H9 (cell line): ENCODE measurements at regions not wholly inside any gene's neighbourhood (a gene's known extent, or its start where the extent isn't known, plus 50 kb on each side); places are given as distances from the start of the nearest gene placed in this dataset.

Experiments used
- DNase-seq: peaks from one replicate; pipeline ENCODE4 v3.0.0-alpha.2; 2017
- H2AFZ ChIP-seq: one replicate; pipeline ENCODE4 v1.6.1; 2013; ENCODE audit warnings: mild to moderate bottlenecking, low read length, control low read depth, moderate library complexity
- H2AK5ac ChIP-seq: 2 replicates; pipeline ENCODE4 v1.6.1; 2013; ENCODE audit warnings: low read length, control low read depth, mixed read lengths; ENCODE audit not compliant: insufficient read length
- H2BK120ac ChIP-seq: one replicate; pipeline ENCODE4 v1.6.1; 2013; ENCODE audit warnings: low read depth, mild to moderate bottlenecking, low read length, control low read depth, inconsistent platforms; ENCODE audit not compliant: poor library complexity, severe bottlenecking
- H2BK12ac ChIP-seq: 2 replicates; pipeline ENCODE4 v1.6.1; 2013; ENCODE audit warnings: low read length, control low read depth, mixed read lengths, low read depth; ENCODE audit not compliant: insufficient read length
- H2BK15ac ChIP-seq: 2 replicates; pipeline ENCODE4 v1.6.1; 2013; ENCODE audit warnings: low read depth, low read length, control low read depth
- H2BK20ac ChIP-seq: one replicate; pipeline ENCODE4 v1.6.1; 2013; ENCODE audit warnings: low read depth, mild to moderate bottlenecking, low read length, control low read depth, inconsistent platforms; ENCODE audit not compliant: poor library complexity, severe bottlenecking
- H2BK5ac ChIP-seq: 2 replicates; pipeline ENCODE4 v1.6.1; 2013; ENCODE audit warnings: low read length, control low read depth, mixed read lengths; ENCODE audit not compliant: insufficient read length
- H3K14ac ChIP-seq: 2 replicates; pipeline ENCODE4 v1.6.1; 2013; ENCODE audit warnings: low read length, control low read depth; ENCODE audit not compliant: insufficient read depth
- H3K18ac ChIP-seq: 2 replicates; pipeline ENCODE4 v1.6.1; 2013; ENCODE audit warnings: low read depth, mild to moderate bottlenecking, mixed read lengths, low read length, control low read depth; ENCODE audit not compliant: insufficient read length
- H3K23ac ChIP-seq: 2 replicates; pipeline ENCODE4 v1.6.1; 2013; ENCODE audit warnings: low read length, control low read depth, mixed read lengths, low read depth; ENCODE audit not compliant: insufficient read length
- H3K23me2 ChIP-seq: 2 replicates; pipeline ENCODE4 v1.6.1; 2013; ENCODE audit warnings: low read depth, mild to moderate bottlenecking, mixed read lengths, low read length, control low read depth; ENCODE audit not compliant: insufficient read length, poor library complexity, severe bottlenecking
- H3K27ac ChIP-seq: 2 replicates; pipeline ENCODE4 v1.5.1; 2013; ENCODE audit warnings: low read length, control low read depth, mixed read lengths, low read depth; ENCODE audit not compliant: insufficient read length
- H3K27me3 ChIP-seq: 2 replicates; pipeline ENCODE4 v1.6.1; 2013; ENCODE audit warnings: low read length, control low read depth, inconsistent platforms; ENCODE audit not compliant: insufficient read depth
- H3K4ac ChIP-seq: 2 replicates; pipeline ENCODE4 v1.6.1; 2013; ENCODE audit warnings: low read depth, mild to moderate bottlenecking, control low read depth, inconsistent platforms, low read length, moderate library complexity
- H3K4me1 ChIP-seq: 2 replicates; pipeline ENCODE4 v1.6.1; 2013; ENCODE audit warnings: low read length, control low read depth, inconsistent platforms; ENCODE audit not compliant: insufficient read depth
- H3K4me2 ChIP-seq: 2 replicates; pipeline ENCODE4 v1.6.1; 2013; ENCODE audit warnings: low read length, control low read depth, mixed read lengths; ENCODE audit not compliant: insufficient read length, insufficient read depth
- H3K56ac ChIP-seq: 2 replicates; pipeline ENCODE4 v1.6.1; 2013; ENCODE audit warnings: low read depth, mild to moderate bottlenecking, mixed read lengths, low read length, control low read depth; ENCODE audit not compliant: insufficient read length
- H3K79me1 ChIP-seq: 2 replicates; pipeline ENCODE4 v1.6.1; 2013; ENCODE audit warnings: low read depth, mild to moderate bottlenecking, moderate library complexity, low read length, control low read depth, inconsistent platforms; ENCODE audit not compliant: insufficient read depth, poor library complexity, severe bottlenecking
- H3K79me2 ChIP-seq: 2 replicates; pipeline ENCODE4 v1.6.1; 2013; ENCODE audit warnings: low read length, control low read depth, inconsistent platforms; ENCODE audit not compliant: insufficient read depth
- H3K9ac ChIP-seq: 2 replicates; pipeline ENCODE4 v1.6.1; 2013; ENCODE audit warnings: low read length, control low read depth, mixed read lengths; ENCODE audit not compliant: insufficient read length; ENCODE audit errors: extremely low read depth
- H3K9me3 ChIP-seq: one replicate; pipeline ENCODE4 v1.6.1; 2013; ENCODE audit warnings: low read depth, low read length, inconsistent platforms; ENCODE audit not compliant: control insufficient read depth
- H3T11ph ChIP-seq: one replicate; pipeline ENCODE4 v1.6.1; 2013; ENCODE audit warnings: mild to moderate bottlenecking, low read length, control low read depth, inconsistent platforms
- H4K20me1 ChIP-seq: one replicate; pipeline ENCODE4 v1.6.1; 2013; ENCODE audit not compliant: control insufficient read depth, insufficient read length, insufficient read depth
- H4K5ac ChIP-seq: 2 replicates; pipeline ENCODE4 v1.6.1; 2013; ENCODE audit warnings: low read depth, mild to moderate bottlenecking, mixed read lengths, low read length, control low read depth; ENCODE audit not compliant: insufficient read length
- H4K8ac ChIP-seq: replicated peaks from 2 replicates; pipeline ENCODE4 v1.6.1; 2013; ENCODE audit warnings: low read length, control low read depth, mixed read lengths, low read depth; ENCODE audit not compliant: insufficient read length
- H4K91ac ChIP-seq: 2 replicates; pipeline ENCODE4 v1.6.1; 2013; ENCODE audit warnings: low read depth, mild to moderate bottlenecking, moderate library complexity, mixed read lengths, low read length, control low read depth; ENCODE audit not compliant: insufficient read length
- H3K27ac Mint-ChIP-seq, 3 experiments: 2 replicates in 2 of 3; 3 replicates in 1 of 3; pipeline ENCODE4 v1.8.0; 2020 to 2021; ENCODE audit warnings: mixed read lengths in 3 of 3, mild to moderate bottlenecking in 1 of 3, moderate library complexity in 1 of 3
- H3K27me3 Mint-ChIP-seq: 2 replicates; pipeline ENCODE4 v1.8.0; 2021; ENCODE audit warnings: low read depth, mild to moderate bottlenecking, moderate library complexity, mixed read lengths
- H3K36me3 Mint-ChIP-seq, 3 experiments: 2 replicates in 2 of 3; 3 replicates in 1 of 3; pipeline ENCODE4 v1.8.0; 2020 to 2021; ENCODE audit warnings: low read depth in 3 of 3, mixed read lengths in 3 of 3; ENCODE audit not compliant: insufficient read depth in 1 of 3
- H3K4me1 Mint-ChIP-seq, 2 experiments: 2 replicates each; pipeline ENCODE4 v1.8.0; 2020; ENCODE audit warnings: mixed read lengths in 2 of 2
- H3K4me3 Mint-ChIP-seq, 2 experiments: 2 replicates in 1 of 2; 3 replicates in 1 of 2; pipeline ENCODE4 v1.8.0; 2020 to 2021; ENCODE audit warnings: mild to moderate bottlenecking in 2 of 2, mixed read lengths in 2 of 2, moderate library complexity in 1 of 2
- H3K9me3 Mint-ChIP-seq, 2 experiments: 2 replicates in 1 of 2; 3 replicates in 1 of 2; pipeline ENCODE4 v1.8.0; 2020; ENCODE audit warnings: mild to moderate bottlenecking in 2 of 2, mixed read lengths in 2 of 2, moderate library complexity in 1 of 2
- CTCF ChIP-seq: fragments of 200-600 bp; sonication (generic); conservative IDR thresholded peaks from 3 replicates; pipeline ENCODE4 v1.8.0; 2021; ENCODE audit warnings: antibody characterized with exemption, mild to moderate bottlenecking
- WGBS: extraction: QIAGEN DNeasy Blood & Tissue Kit; methylation state at CpG from one replicate; pipeline ENCODE4 v1.1.7; 2013; ENCODE audit warnings: missing lambda C conversion rate, low lambda C conversion rate, mixed read lengths; ENCODE audit not compliant: insufficient read length; ENCODE audit errors: extremely low coverage; 5-methylcytosine and 5-hydroxymethylcytosine counted together

- Mint-ChIP-seq H3K36me3 (no peaks in the 10 kb centered on the region; a peak in 1 of 7 replicates), H3K4me1 (peaks cover 0 to 3% of the 10 kb centered on the region in 2 experiments; a peak in 3 of 4 replicates), H3K27ac (peak overlapping the region in 1 of 3 experiments; percentile 52; a peak in 1 of 7 replicates), H3K9me3 (peaks cover 0 to 2% of the 10 kb centered on the region in 2 experiments; a peak in 2 of 5 replicates), H3K27me3 (no peaks in the 10 kb centered on the region), H3K4me3 (no peak overlapping the region)
- WGBS: no CpG with 5 or more reads among the region's 8 CpGs
- Histone ChIP-seq H3K4me2 (no peak overlapping the region), H4K8ac (no peak overlapping the region), H2BK5ac (no peak overlapping the region), H3K56ac (no peak overlapping the region), H2AK5ac (no peak overlapping the region), H4K5ac (no peak overlapping the region), H3K23me2 (no peaks in the 10 kb centered on the region), H3K23ac (no peak overlapping the region), H3K79me2 (no peaks in the 10 kb centered on the region), H3K9me3 (no peaks in the 10 kb centered on the region), H2BK20ac (no peak overlapping the region), H3T11ph (no peak overlapping the region), H2AFZ (no peak overlapping the region), H3K4me1 (no peaks in the 10 kb centered on the region), H3K4ac (no peak overlapping the region), H3K79me1 (no peaks in the 10 kb centered on the region), H3K14ac (no peak overlapping the region), H3K27ac (no peak overlapping the region), H2BK15ac (no peak overlapping the region), H2BK120ac (no peak overlapping the region), H4K20me1 (no peaks in the 10 kb centered on the region), H3K18ac (no peak overlapping the region), H3K27me3 (no peaks in the 10 kb centered on the region), H2BK12ac (no peak overlapping the region), H4K91ac (no peak overlapping the region), H3K9ac (no peak overlapping the region)
- DNase-seq: no peak
- no peak for TF ChIP-seq CTCF
Observed at GRCh38 chr10:31650010-31650409, 278.6 kb downstream of the ARHGAP12 start.
